ELR (cell line): ENCODE measurements at regions not wholly inside any gene's neighbourhood (a gene's known extent, or its start where the extent isn't known, plus 50 kb on each side); places are given as distances from the start of the nearest gene placed in this dataset.
A peak's percentile ranks its signal among the peaks of the same experiment; 100 is the strongest.
"Not testable (repeated sequence)": the region's sequence is repeated elsewhere in the genome, so short reads cannot be mapped to it uniquely, and the experiment has no call there.

Experiments
- DNase-seq: peaks from one replicate; pipeline ENCODE4 v3.0.0-alpha.2; 2015; ENCODE audit warnings: low read depth

GRCh38 chrX:112367065-112367464, 284.5 kb upstream of the TRPC5 start:
- no peak for DNase-seq

- no peak for DNase-seq
Measured at GRCh38 chrX:112359906-112360305, 277.3 kb upstream of the TRPC5 start.

- DNase-seq, result no peak
Measured at GRCh38 chrX:112355931-112356330, 273.4 kb upstream of the TRPC5 start.

- peak; percentile 0 for DNase-seq
Measured at GRCh38 chrX:112341598-112341997, 259.0 kb upstream of the TRPC5 start.

GRCh38 chrX:112313201-112313600, 230.6 kb upstream of the TRPC5 start:
- DNase-seq, result no peak

GRCh38 chrX:112306027-112306426, 223.5 kb upstream of the TRPC5 start:
- DNase-seq, result no peak

- no peak for DNase-seq
Measured at GRCh38 chrX:112279940-112280339, 197.4 kb upstream of the TRPC5 start.

- DNase-seq, result no peak
Measured at GRCh38 chrX:112270991-112271390, 188.4 kb upstream of the TRPC5 start.

GRCh38 chrX:112266136-112266535, 183.6 kb upstream of the TRPC5 start:
- no peak for DNase-seq

- DNase-seq, result no peak
Measured at GRCh38 chrX:112259375-112259774, 176.8 kb upstream of the TRPC5 start.

- no peak for DNase-seq
Measured at GRCh38 chrX:112254896-112255295, 172.3 kb upstream of the TRPC5 start.

GRCh38 chrX:112247714-112248113, 165.1 kb upstream of the TRPC5 start:
- DNase-seq, result no peak

- DNase-seq, result no peak
Measured at GRCh38 chrX:112235547-112235946, 153.0 kb upstream of the TRPC5 start.

GRCh38 chrX:112233164-112233563, 150.6 kb upstream of the TRPC5 start:
- DNase-seq, result no peak

- not testable (repeated sequence) for DNase-seq
Measured at GRCh38 chrX:112226795-112227194, 144.2 kb upstream of the TRPC5 start.

- no peak for DNase-seq
Measured at GRCh38 chrX:112223391-112223790, 140.8 kb upstream of the TRPC5 start.

- DNase-seq, result no peak
Measured at GRCh38 chrX:112218388-112218787, 135.8 kb upstream of the TRPC5 start.

- DNase-seq, result peak; percentile 0
Measured at GRCh38 chrX:112211459-112211858, 128.9 kb upstream of the TRPC5 start.

- no peak for DNase-seq
Measured at GRCh38 chrX:112197840-112198239, 115.3 kb upstream of the TRPC5 start.

GRCh38 chrX:112190646-112191045, 108.1 kb upstream of the TRPC5 start:
- DNase-seq, result no peak

- DNase-seq, result not testable (repeated sequence)
Measured at GRCh38 chrX:112181361-112181760, 98.8 kb upstream of the TRPC5 start.

- DNase-seq, result no peak
Measured at GRCh38 chrX:112164420-112164819, 81.8 kb upstream of the TRPC5 start.

- DNase-seq, result no peak
Measured at GRCh38 chrX:112163906-112164305, 81.3 kb upstream of the TRPC5 start.

- no peak for DNase-seq
Measured at GRCh38 chrX:112148397-112148796, 65.8 kb upstream of the TRPC5 start.

- DNase-seq, result peak; percentile 3
Measured at GRCh38 chrX:112147206-112147605, 64.6 kb upstream of the TRPC5 start.
